Uterus (tissue), 2 donors: ENCODE measurements at regions not wholly inside any gene's neighbourhood (a gene's known extent, or its start where the extent isn't known, plus 50 kb on each side); places are given as distances from the start of the nearest gene placed in this dataset.

Experiments used
- CTCF ChIP-seq, 4 experiments: fragments of 200-600 bp in 2 of 4; fragments of 450-650 bp in 2 of 4; sonication (generic) in 2 of 4; IDR thresholded peaks; one replicate each; pipeline ENCODE4 v1.5.1; 2016 to 2019; ENCODE audit warnings: antibody characterized with exemption in 4 of 4, mild to moderate bottlenecking in 2 of 4, moderate library complexity in 1 of 4
- POLR2A ChIP-seq, 2 donors: fragments of 450-650 bp; IDR thresholded peaks; one replicate each; pipeline ENCODE4 v1.6.1; 2016; ENCODE audit warnings: antibody characterized with exemption in 2 of 2, mild to moderate bottlenecking in 1 of 2, moderate library complexity in 1 of 2

GRCh38 chr2:228698963-228699362 is 517.5 kb upstream of the SPHKAP start:
- TF ChIP-seq CTCF (IDR thresholded peaks at IDR 0.05): no peak
- no peak for TF ChIP-seq POLR2A (IDR thresholded peaks at IDR 0.05)
